ENCODE measurements at regions not wholly inside any gene's neighbourhood (a gene's known extent, or its start where the extent isn't known, plus 50 kb on each side); places are given as distances from the start of the nearest gene placed in this dataset.

GRCh38 chr2:16050261-16050907 is 110.0 kb downstream of the MYCN start:
- Histone ChIP-seq H2AFZ (ENCODE audit: low read depth, low read length) (no peak overlapping the region), H3F3A (ENCODE audit: insufficient read depth, low read length, poor library complexity, severe bottlenecking) (no peaks in the 10 kb centered on the region), H3K36me3 (ENCODE audit: insufficient read depth, low read length) (no peaks in the 10 kb centered on the region), H3K9me3 (ENCODE audit: low read length) (no peaks in the 10 kb centered on the region), H3K79me2 (replicated peaks; ENCODE audit: insufficient read depth, low read length) (no peaks in the 10 kb centered on the region), H4K20me1 (ENCODE audit: insufficient read depth) (no peaks in the 10 kb centered on the region), H3K9me2 (ENCODE audit: insufficient read depth, low read length) (no peaks in the 10 kb centered on the region), H3K9ac (ENCODE audit: low read length) (no peak overlapping the region), H3K27me3 (ENCODE audit: insufficient read depth, low read depth, low read length) (no peaks in the 10 kb centered on the region), H3K4me2 (ENCODE audit: low read length) (no peak overlapping the region), H3K4me3 (ENCODE audit: low read length) (no peak overlapping the region), H3K27ac (ENCODE audit: low read length) (no peak overlapping the region)
- TF ChIP-seq SMC3 (conservative IDR thresholded peaks at IDR 0.05; ENCODE audit: poor library complexity) (no peak), EP300 (conservative IDR thresholded peaks at IDR 0.05; ENCODE audit: poor library complexity, severe bottlenecking) (no peak), MXI1 (conservative IDR thresholded peaks at IDR 0.05; ENCODE audit: poor library complexity, severe bottlenecking) (no peak)
- TF ChIP-seq, protein P1, sequence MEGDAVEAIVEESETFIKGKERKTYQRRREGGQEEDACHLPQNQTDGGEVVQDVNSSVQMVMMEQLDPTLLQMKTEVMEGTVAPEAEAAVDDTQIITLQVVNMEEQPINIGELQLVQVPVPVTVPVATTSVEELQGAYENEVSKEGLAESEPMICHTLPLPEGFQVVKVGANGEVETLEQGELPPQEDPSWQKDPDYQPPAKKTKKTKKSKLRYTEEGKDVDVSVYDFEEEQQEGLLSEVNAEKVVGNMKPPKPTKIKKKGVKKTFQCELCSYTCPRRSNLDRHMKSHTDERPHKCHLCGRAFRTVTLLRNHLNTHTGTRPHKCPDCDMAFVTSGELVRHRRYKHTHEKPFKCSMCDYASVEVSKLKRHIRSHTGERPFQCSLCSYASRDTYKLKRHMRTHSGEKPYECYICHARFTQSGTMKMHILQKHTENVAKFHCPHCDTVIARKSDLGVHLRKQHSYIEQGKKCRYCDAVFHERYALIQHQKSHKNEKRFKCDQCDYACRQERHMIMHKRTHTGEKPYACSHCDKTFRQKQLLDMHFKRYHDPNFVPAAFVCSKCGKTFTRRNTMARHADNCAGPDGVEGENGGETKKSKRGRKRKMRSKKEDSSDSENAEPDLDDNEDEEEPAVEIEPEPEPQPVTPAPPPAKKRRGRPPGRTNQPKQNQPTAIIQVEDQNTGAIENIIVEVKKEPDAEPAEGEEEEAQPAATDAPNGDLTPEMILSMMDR (IDR thresholded peaks at IDR 0.05; ENCODE audit: poor library complexity, severe bottlenecking): no peak

DNA sequence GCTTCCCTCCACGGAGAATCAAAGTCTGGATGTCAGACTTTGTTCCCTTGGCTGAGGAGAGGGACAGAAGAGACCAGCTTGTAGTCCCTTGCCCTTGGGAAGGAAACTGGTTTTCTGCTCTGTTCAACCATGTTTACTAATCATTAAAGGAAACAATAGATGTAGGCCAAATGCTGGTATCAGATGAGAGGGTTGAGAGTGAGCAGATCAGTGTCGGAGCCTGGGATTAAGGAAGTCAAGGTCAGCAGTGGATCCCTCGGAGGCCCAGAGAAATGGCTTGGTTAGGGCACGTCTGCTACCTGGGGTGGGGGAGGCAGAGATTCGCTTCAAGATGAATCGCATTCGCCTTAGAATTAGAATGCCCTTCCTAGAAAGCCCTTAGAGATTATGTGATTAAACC is 109.1 kb downstream of the MYCN start:
- Histone ChIP-seq H3K9me2 (ENCODE audit: insufficient read depth, low read length) (no peaks in the 10 kb centered on the region), H3K36me3 (ENCODE audit: insufficient read depth, low read length) (no peaks in the 10 kb centered on the region), H3K4me2 (ENCODE audit: low read length) (no peak overlapping the region), H3K27ac (ENCODE audit: low read length) (no peak overlapping the region), H4K20me1 (ENCODE audit: insufficient read depth) (no peaks in the 10 kb centered on the region), H3K9ac (ENCODE audit: low read length) (no peak overlapping the region), H2AFZ (ENCODE audit: low read depth, low read length) (no peak overlapping the region), H3K4me3 (ENCODE audit: low read length) (no peak overlapping the region), H3K79me2 (replicated peaks; ENCODE audit: insufficient read depth, low read length) (no peaks in the 10 kb centered on the region), H3K27me3 (ENCODE audit: insufficient read depth, low read depth, low read length) (no peaks in the 10 kb centered on the region), H3K9me3 (ENCODE audit: low read length) (no peaks in the 10 kb centered on the region), H3F3A (ENCODE audit: insufficient read depth, low read length, poor library complexity, severe bottlenecking) (no peaks in the 10 kb centered on the region)
- TF ChIP-seq MXI1 (conservative IDR thresholded peaks at IDR 0.05; ENCODE audit: poor library complexity, severe bottlenecking) (no peak), REST (IDR thresholded peaks at IDR 0.05; ENCODE audit: borderline replicate concordance) (no peak), POLR2AphosphoS5 (IDR thresholded peaks at IDR 0.05) (no peak), SMC3 (conservative IDR thresholded peaks at IDR 0.05; ENCODE audit: poor library complexity) (no peak), RAD21 (conservative IDR thresholded peaks at IDR 0.05) (no peak), EP300 (conservative IDR thresholded peaks at IDR 0.05; ENCODE audit: poor library complexity, severe bottlenecking) (no peak)

DNA sequence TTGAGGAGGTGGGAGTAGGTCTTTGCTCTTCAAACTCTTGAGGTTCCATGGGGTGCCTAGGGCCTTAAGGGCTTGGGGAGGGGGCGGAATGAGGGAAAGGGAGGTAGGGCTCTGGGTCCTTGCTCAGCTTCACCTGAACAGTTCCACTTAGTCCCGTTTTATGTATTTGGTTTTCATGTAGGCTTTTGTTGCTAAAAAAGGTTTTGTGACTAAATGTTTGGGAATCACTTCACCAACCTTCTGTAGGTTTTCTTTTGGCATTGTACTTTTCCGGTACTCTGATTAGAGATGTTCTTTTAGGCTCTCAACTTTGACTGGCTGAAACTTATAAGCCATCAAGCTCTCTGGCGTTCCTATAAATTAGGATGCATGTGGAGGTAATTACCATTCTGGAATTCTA is 108.1 kb downstream of the MYCN start:
- Histone ChIP-seq H3K27me3 (ENCODE audit: insufficient read depth, low read depth, low read length) (no peaks in the 10 kb centered on the region), H2AFZ (ENCODE audit: low read depth, low read length) (no peak overlapping the region)

More for the DNA sequence above, 108.1 kb downstream of the MYCN start:
- H3K9me2 ChIP-seq (ENCODE audit: insufficient read depth, low read length): no peaks in the 10 kb centered on the region
- no peak overlapping the region for H3K4me2 ChIP-seq (ENCODE audit: low read length)
- no peak overlapping the region for H3K27ac ChIP-seq (ENCODE audit: low read length)
- no peaks in the 10 kb centered on the region for H3F3A ChIP-seq (ENCODE audit: insufficient read depth, low read length, poor library complexity, severe bottlenecking)
- no peak for TF ChIP-seq TAF1 (IDR thresholded peaks at IDR 0.05; ENCODE audit: low read depth)
- TF ChIP-seq EP300 (conservative IDR thresholded peaks at IDR 0.05; ENCODE audit: poor library complexity, severe bottlenecking): no peak
- TF ChIP-seq RAD21 (conservative IDR thresholded peaks at IDR 0.05): no peak
- TF ChIP-seq, protein P1 (IDR thresholded peaks at IDR 0.05; ENCODE audit: poor library complexity, severe bottlenecking): no peak
- TF ChIP-seq REST (IDR thresholded peaks at IDR 0.05; ENCODE audit: borderline replicate concordance): no peak
- no peak for TF ChIP-seq EZH2 (IDR thresholded peaks at IDR 0.05; ENCODE audit: borderline replicate concordance, insufficient read depth, low read length, poor library complexity, severe bottlenecking)
- TF ChIP-seq POLR2AphosphoS5 (IDR thresholded peaks at IDR 0.05): no peak
- TF ChIP-seq SMC3 (conservative IDR thresholded peaks at IDR 0.05; ENCODE audit: poor library complexity): no peak
- TF ChIP-seq MXI1 (conservative IDR thresholded peaks at IDR 0.05; ENCODE audit: poor library complexity, severe bottlenecking): no peak
- no peak overlapping the region for H3K9ac ChIP-seq (ENCODE audit: low read length)
- H3K9me3 ChIP-seq (ENCODE audit: low read length): no peaks in the 10 kb centered on the region
- H3K4me3 ChIP-seq (ENCODE audit: low read length): no peak overlapping the region
- no peaks in the 10 kb centered on the region for H3K79me2 ChIP-seq (replicated peaks; ENCODE audit: insufficient read depth, low read length)
- H4K20me1 ChIP-seq (ENCODE audit: insufficient read depth): no peaks in the 10 kb centered on the region
- H3K36me3 ChIP-seq (ENCODE audit: insufficient read depth, low read length): no peaks in the 10 kb centered on the region
